IMR-90 (cell line): ENCODE measurements at regions not wholly inside any gene's neighbourhood (a gene's known extent, or its start where the extent isn't known, plus 50 kb on each side); places are given as distances from the start of the nearest gene placed in this dataset.

Experiments used
- ATAC-seq: fragments of 200-7000 bp; cut with Tn5 transposase; 2 replicates; pipeline ENCODE4 v1.9.1; 2020; ENCODE audit warnings: low read depth, mild to moderate bottlenecking, moderate library complexity
- BruUV-seq: library from RNA; stranded (reverse); fragments of 400-500 nt; replicated peaks from 2 replicates; lab custom pipeline; 2021; lab: Mats Ljungman, UMichigan
- CTCF ChIA-PET: fragments of 300-600 bp; formaldehyde crosslinking; extraction: SDS; loops from one replicate; lab custom pipeline; 2021; ENCODE audit warnings: antibody characterized with exemption; lab: Yijun Ruan, JAX
- POLR2A ChIA-PET: fragments of 300-600 bp; sonication (Branson Sonifier 250); formaldehyde crosslinking; loops from one replicate; lab custom pipeline; 2022; ENCODE audit warnings: antibody characterized with exemption; ENCODE audit not compliant: unreplicated experiment; lab: Charles Lee
- DNase-seq: peaks from one replicate; pipeline ENCODE4 v3.0.0; 2013
- H2AFZ ChIP-seq: replicated peaks from 2 replicates; pipeline ENCODE3; 2013; ENCODE audit warnings: low read length, mild to moderate bottlenecking; ENCODE audit not compliant: poor library complexity
- H2AK5ac ChIP-seq: 2 replicates; pipeline ENCODE4 v1.6.1; 2013; ENCODE audit warnings: low read depth, low read length, inconsistent platforms
- H2AK9ac ChIP-seq: replicated peaks from 2 replicates; pipeline ENCODE3; 2013; ENCODE audit warnings: mild to moderate bottlenecking, low read depth, low read length, moderate library complexity; ENCODE audit not compliant: poor library complexity
- H2BK120ac ChIP-seq: 2 replicates; pipeline ENCODE4 v1.6.1; 2013; ENCODE audit warnings: low read depth, low read length, inconsistent platforms
- H2BK15ac ChIP-seq: 3 replicates; pipeline ENCODE4 v1.6.1; 2013; ENCODE audit warnings: low read depth, low read length, inconsistent platforms
- H2BK20ac ChIP-seq: 2 replicates; pipeline ENCODE4 v1.6.1; 2013; ENCODE audit warnings: low read depth, mild to moderate bottlenecking, inconsistent platforms, low read length, moderate library complexity
- H2BK5ac ChIP-seq: 2 replicates; pipeline ENCODE4 v1.6.1; 2013; ENCODE audit warnings: mild to moderate bottlenecking, low read depth, low read length, inconsistent platforms; ENCODE audit not compliant: poor library complexity, severe bottlenecking
- H3K14ac ChIP-seq: replicated peaks from 2 replicates; pipeline ENCODE4 v1.6.1; 2013; ENCODE audit warnings: low read depth, low read length, inconsistent platforms
- H3K18ac ChIP-seq: 2 replicates; pipeline ENCODE4 v1.6.1; 2013; ENCODE audit warnings: low read depth, low read length, control low read depth
- H3K23ac ChIP-seq: 2 replicates; pipeline ENCODE4 v1.6.1; 2013; ENCODE audit warnings: low read depth, low read length, inconsistent platforms
- H3K27ac ChIP-seq: 2 replicates; pipeline ENCODE4 v1.5.1; 2013; ENCODE audit warnings: mild to moderate bottlenecking, control low read depth, low read length; ENCODE audit not compliant: insufficient read depth
- H3K27me3 ChIP-seq: 2 replicates; pipeline ENCODE4 v1.6.1; 2013; ENCODE audit warnings: low read length; ENCODE audit not compliant: control insufficient read depth, insufficient read depth
- H3K36me3 ChIP-seq: 2 replicates; pipeline ENCODE4 v1.6.1; 2013; ENCODE audit warnings: low read length, mixed read lengths; ENCODE audit not compliant: control insufficient read depth, insufficient read depth
- H3K4ac ChIP-seq: 2 replicates; pipeline ENCODE4 v1.6.1; 2013; ENCODE audit warnings: low read depth, low read length, inconsistent platforms
- H3K4me1 ChIP-seq: 2 replicates; pipeline ENCODE4 v1.6.1; 2013; ENCODE audit warnings: low read length, mixed read lengths; ENCODE audit not compliant: control insufficient read depth, insufficient read depth
- H3K4me2 ChIP-seq: 2 replicates; pipeline ENCODE4 v1.6.1; 2013; ENCODE audit warnings: low read depth, mild to moderate bottlenecking, control low read depth, low read length, moderate library complexity
- H3K4me3 ChIP-seq: 2 replicates; pipeline ENCODE4 v1.5.1; 2013; ENCODE audit warnings: low read depth, mild to moderate bottlenecking, control low read depth, low read length, moderate library complexity; ENCODE audit not compliant: insufficient read depth
- H3K56ac ChIP-seq: 2 replicates; pipeline ENCODE4 v1.6.1; 2013; ENCODE audit warnings: low read length, inconsistent platforms; ENCODE audit not compliant: insufficient read depth; ENCODE audit errors: extremely low read depth
- H3K79me1 ChIP-seq, 2 experiments: 2 replicates each; pipeline ENCODE4 v1.6.1; 2013; ENCODE audit warnings: low read length in 2 of 2, inconsistent platforms in 1 of 2, low read depth in 1 of 2
- H3K9ac ChIP-seq: 2 replicates; pipeline ENCODE4 v1.6.1; 2013; ENCODE audit warnings: low read depth, low read length, control low read depth
- H3K9me1 ChIP-seq: 2 replicates; pipeline ENCODE4 v1.6.1; 2013; ENCODE audit warnings: low read length, inconsistent platforms; ENCODE audit not compliant: insufficient read depth
- H3K9me3 ChIP-seq: 2 replicates; pipeline ENCODE4 v1.6.1; 2013; ENCODE audit warnings: low read length; ENCODE audit not compliant: control insufficient read depth, insufficient read depth
- H4K20me1 ChIP-seq: 2 replicates; pipeline ENCODE4 v1.6.1; 2013; ENCODE audit warnings: low read length, inconsistent platforms; ENCODE audit not compliant: insufficient read depth
- H4K5ac ChIP-seq: 2 replicates; pipeline ENCODE4 v1.6.1; 2013; ENCODE audit warnings: mild to moderate bottlenecking, low read depth, low read length, control low read depth
- H4K8ac ChIP-seq, 2 experiments: 2 replicates each; pipeline ENCODE4 v1.6.1; 2013; ENCODE audit warnings: low read depth in 2 of 2, low read length in 2 of 2, control low read depth in 1 of 2, inconsistent platforms in 1 of 2
- H4K91ac ChIP-seq: 2 replicates; pipeline ENCODE4 v1.6.1; 2013; ENCODE audit warnings: low read depth, low read length, inconsistent platforms; ENCODE audit not compliant: insufficient read depth
- CEBPB ChIP-seq: IDR thresholded peaks from 2 replicates; pipeline ENCODE4 v1.6.1; 2012; ENCODE audit warnings: low read depth, low read length, improper control_type of control experiment
- CTCF ChIP-seq: conservative IDR thresholded peaks from 2 replicates; pipeline ENCODE4 v1.5.1; 2012; ENCODE audit warnings: mild to moderate bottlenecking, low read depth, low read length, improper control_type of control experiment
- ELK1 ChIP-seq: fragments of 150-350 bp; IDR thresholded peaks from 2 replicates; pipeline ENCODE4 v1.6.1; 2016; ENCODE audit warnings: low read depth, mild to moderate bottlenecking, low read length, moderate library complexity, borderline replicate concordance
- NFE2L2 ChIP-seq: fragments of 150-350 bp; IDR thresholded peaks from 2 replicates; pipeline ENCODE4 v1.6.1; 2016; ENCODE audit warnings: low read depth, mild to moderate bottlenecking, low read length
- POLR2A ChIP-seq: IDR thresholded peaks from 2 replicates; pipeline ENCODE4 v1.6.1; 2012; ENCODE audit warnings: mild to moderate bottlenecking, low read depth, low read length
- RCOR1 ChIP-seq: IDR thresholded peaks from 2 replicates; pipeline ENCODE4 v1.6.1; 2012; ENCODE audit warnings: mild to moderate bottlenecking, low read length, improper control_type of control experiment; ENCODE audit not compliant: insufficient replicate concordance
- RFX5 ChIP-seq: IDR thresholded peaks from 2 replicates; pipeline ENCODE4 v1.8.0; 2012; ENCODE audit warnings: low read depth, mild to moderate bottlenecking, low read length, moderate library complexity
- WGBS, 2 experiments: methylation state at CpG; one replicate each; pipeline versions ENCODE4 v1.1.5 to v1.1.7; 2013; ENCODE audit warnings: missing lambda C conversion rate in 2 of 2; ENCODE audit not compliant: insufficient read length in 1 of 2; ENCODE audit errors: extremely low coverage in 2 of 2; 5-methylcytosine and 5-hydroxymethylcytosine counted together
- dilution Hi-C: fragments of 300-500 bp; cut with HindIII; formaldehyde crosslinking; loops from one replicate; pipeline ENCODE4 v1.14.3; 2018; ENCODE audit warnings: low sequenced_read_pairs; ENCODE audit not compliant: unreplicated experiment
- in situ Hi-C: fragments of 300-500 bp; cut with MboI; formaldehyde crosslinking; loops from 3 replicates; pipeline ENCODE4 v1.14.3; 2019; ENCODE audit warnings: low sequenced_read_pairs, inconsistent platforms, mixed read lengths
- intact Hi-C: fragments of 100-400 bp; cut with micrococcal nuclease; formaldehyde crosslinking; loops from 2 replicates; pipeline ENCODE4 v1.10.0; 2022

- BruUV-seq: no TSS peak
- no peak overlapping the region for H3K4me3 ChIP-seq
- TF ChIP-seq CEBPB (no peak), POLR2A (no peak), RFX5 (no peak), ELK1 (no peak), RCOR1 (no peak), CTCF (no peak), NFE2L2 (no peak)
- dilution Hi-C loops (no loop called here), in situ Hi-C loops (no loop called here), intact Hi-C loops (loop anchor here (5.0 to 10.0 kb wide), 2 partner anchors 91 to 454 kb away; no protein-coding TSS in a partner anchor)
- DNase-seq: peak; percentile 35
- no peaks in the 10 kb centered on the region for H3K9me1 ChIP-seq
- peak overlapping the region; percentile 40; the same call in 1 of the 2 replicates for H3K18ac ChIP-seq
- H3K14ac ChIP-seq: no peak overlapping the region; the same call in 1 of the 2 replicates
- H2AK5ac ChIP-seq: no peak overlapping the region
- no peaks in the 10 kb centered on the region for H3K9me3 ChIP-seq
- H2BK5ac ChIP-seq: no peak overlapping the region
- H3K4ac ChIP-seq: no peak overlapping the region; the same call in 1 of the 2 replicates
- peak overlapping the region; percentile 17; the same call in 1 of the 2 replicates for H2BK120ac ChIP-seq
- no peak overlapping the region for H3K4me2 ChIP-seq
- no peak overlapping the region for H3K56ac ChIP-seq
- H3K4me1 ChIP-seq: peaks cover 2% of the 10 kb centered on the region
- H3K27me3 ChIP-seq: no peaks in the 10 kb centered on the region
- H3K9ac ChIP-seq: no peak overlapping the region
- H3K27ac ChIP-seq: no peak overlapping the region
- no peak overlapping the region; a peak in 1 of 4 replicates for H4K8ac ChIP-seq
- H2AFZ ChIP-seq: peak overlapping the region; percentile 12
- peak overlapping the region; percentile 17; the same call in 1 of the 2 replicates for H4K5ac ChIP-seq
- 0 out of 3 replicates have a peak overlapping the region, but pooled peaks have one; percentile 28 for H2BK15ac ChIP-seq
- H3K23ac ChIP-seq: no peak overlapping the region
- no peaks in the 10 kb centered on the region for H3K79me1 ChIP-seq
- H2BK20ac ChIP-seq: peak overlapping the region; percentile 35; the same call in 1 of the 2 replicates
- WGBS, 2 experiments: no CpG with 5 or more reads among the region's 3 CpGs
- no peaks in the 10 kb centered on the region for H3K36me3 ChIP-seq
- ChIA-PET CTCF (interaction anchor here (1.1 to 1.2 kb wide), 2 partner anchors 166 to 227 kb away, joined by 3 to 4 read pairs; no protein-coding TSS in a partner anchor), POLR2A (no interaction called here)
- no peak; the same call in 1 of the 2 replicates for ATAC-seq
- no peak overlapping the region for H2AK9ac ChIP-seq
- no peak overlapping the region for H4K91ac ChIP-seq
- no peaks in the 10 kb centered on the region for H4K20me1 ChIP-seq
Observed at GRCh38 chr21:28518630-28519029, 474.0 kb downstream of the LTN1 start.
